Testis (tissue), 2 donors: ENCODE measurements at regions not wholly inside any gene's neighbourhood (a gene's known extent, or its start where the extent isn't known, plus 50 kb on each side); places are given as distances from the start of the nearest gene placed in this dataset.
"Not testable (repeated sequence)": the region's sequence is repeated elsewhere in the genome, so short reads cannot be mapped to it uniquely, and the experiment has no call there.

Experiments used
- POLR2A ChIP-seq: fragments of 450-650 bp; IDR thresholded peaks from one replicate; pipeline ENCODE4 v1.6.1; 2017; ENCODE audit warnings: antibody characterized with exemption, mild to moderate bottlenecking, moderate library complexity
- TF ChIP-seq, protein P1 (sequence below), 3 experiments: fragments of 450-650 bp in 2 of 3; fragments of 200-600 bp in 1 of 3; sonication (generic) in 1 of 3; IDR thresholded peaks; one replicate each; pipeline ENCODE4 v1.5.1; 2016 to 2019; ENCODE audit warnings: antibody characterized with exemption in 3 of 3, mild to moderate bottlenecking in 2 of 3, moderate library complexity in 1 of 3

- TF ChIP-seq, protein P1, sequence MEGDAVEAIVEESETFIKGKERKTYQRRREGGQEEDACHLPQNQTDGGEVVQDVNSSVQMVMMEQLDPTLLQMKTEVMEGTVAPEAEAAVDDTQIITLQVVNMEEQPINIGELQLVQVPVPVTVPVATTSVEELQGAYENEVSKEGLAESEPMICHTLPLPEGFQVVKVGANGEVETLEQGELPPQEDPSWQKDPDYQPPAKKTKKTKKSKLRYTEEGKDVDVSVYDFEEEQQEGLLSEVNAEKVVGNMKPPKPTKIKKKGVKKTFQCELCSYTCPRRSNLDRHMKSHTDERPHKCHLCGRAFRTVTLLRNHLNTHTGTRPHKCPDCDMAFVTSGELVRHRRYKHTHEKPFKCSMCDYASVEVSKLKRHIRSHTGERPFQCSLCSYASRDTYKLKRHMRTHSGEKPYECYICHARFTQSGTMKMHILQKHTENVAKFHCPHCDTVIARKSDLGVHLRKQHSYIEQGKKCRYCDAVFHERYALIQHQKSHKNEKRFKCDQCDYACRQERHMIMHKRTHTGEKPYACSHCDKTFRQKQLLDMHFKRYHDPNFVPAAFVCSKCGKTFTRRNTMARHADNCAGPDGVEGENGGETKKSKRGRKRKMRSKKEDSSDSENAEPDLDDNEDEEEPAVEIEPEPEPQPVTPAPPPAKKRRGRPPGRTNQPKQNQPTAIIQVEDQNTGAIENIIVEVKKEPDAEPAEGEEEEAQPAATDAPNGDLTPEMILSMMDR (IDR thresholded peaks at IDR 0.05), result not testable (repeated sequence)
- TF ChIP-seq POLR2A, result not testable (repeated sequence)
These were observed 69.9 kb upstream of the JCAD start for GRCh38 chr10:30129326-30129725.
